Testis (tissue), 2 donors: ENCODE measurements at regions not wholly inside any gene's neighbourhood (a gene's known extent, or its start where the extent isn't known, plus 50 kb on each side); places are given as distances from the start of the nearest gene placed in this dataset.

Source experiments
- DNase-seq: peaks from one replicate; pipeline ENCODE4 v3.0.0-alpha.2; 2019
- H3K27ac ChIP-seq, 2 donors: fragments of 200-600 bp; sonication (generic); one replicate each; pipeline ENCODE4 v1.5.1; 2019
- H3K27me3 ChIP-seq: fragments of 200-600 bp; sonication (generic); one replicate; pipeline ENCODE4 v1.5.1; 2019
- H3K36me3 ChIP-seq: fragments of 200-600 bp; sonication (generic); one replicate; pipeline ENCODE4 v1.5.1; 2017; ENCODE audit warnings: low read depth; ENCODE audit errors: missing control alignments
- H3K4me1 ChIP-seq: fragments of 200-600 bp; sonication (generic); one replicate; pipeline ENCODE4 v1.5.1; 2019
- H3K4me3 ChIP-seq, 2 donors: fragments of 200-600 bp; sonication (generic); one replicate each; pipeline ENCODE4 v1.5.1; 2017 to 2019
- H3K9me3 ChIP-seq: fragments of 200-600 bp; sonication (generic); one replicate; pipeline ENCODE4 v1.5.1; 2017
- POLR2A ChIP-seq: fragments of 450-650 bp; IDR thresholded peaks from one replicate; pipeline ENCODE4 v1.6.1; 2017; ENCODE audit warnings: antibody characterized with exemption, mild to moderate bottlenecking, moderate library complexity
- WGBS, 2 donors: methylation state at CpG; one replicate each; pipeline ENCODE4 v1.1.5; 2018; 5-methylcytosine and 5-hydroxymethylcytosine counted together
- intact Hi-C: fragments of 100-400 bp; cut with DNase I; formaldehyde crosslinking; loops from one replicate; pipeline ENCODE4 v1.15.1; 2023; ENCODE audit warnings: low total_unique reads
- TF ChIP-seq, protein P1 (sequence below), 3 experiments: fragments of 450-650 bp in 2 of 3; fragments of 200-600 bp in 1 of 3; sonication (generic) in 1 of 3; IDR thresholded peaks; one replicate each; pipeline ENCODE4 v1.5.1; 2016 to 2019; ENCODE audit warnings: antibody characterized with exemption in 3 of 3, mild to moderate bottlenecking in 2 of 3, moderate library complexity in 1 of 3

DNA sequence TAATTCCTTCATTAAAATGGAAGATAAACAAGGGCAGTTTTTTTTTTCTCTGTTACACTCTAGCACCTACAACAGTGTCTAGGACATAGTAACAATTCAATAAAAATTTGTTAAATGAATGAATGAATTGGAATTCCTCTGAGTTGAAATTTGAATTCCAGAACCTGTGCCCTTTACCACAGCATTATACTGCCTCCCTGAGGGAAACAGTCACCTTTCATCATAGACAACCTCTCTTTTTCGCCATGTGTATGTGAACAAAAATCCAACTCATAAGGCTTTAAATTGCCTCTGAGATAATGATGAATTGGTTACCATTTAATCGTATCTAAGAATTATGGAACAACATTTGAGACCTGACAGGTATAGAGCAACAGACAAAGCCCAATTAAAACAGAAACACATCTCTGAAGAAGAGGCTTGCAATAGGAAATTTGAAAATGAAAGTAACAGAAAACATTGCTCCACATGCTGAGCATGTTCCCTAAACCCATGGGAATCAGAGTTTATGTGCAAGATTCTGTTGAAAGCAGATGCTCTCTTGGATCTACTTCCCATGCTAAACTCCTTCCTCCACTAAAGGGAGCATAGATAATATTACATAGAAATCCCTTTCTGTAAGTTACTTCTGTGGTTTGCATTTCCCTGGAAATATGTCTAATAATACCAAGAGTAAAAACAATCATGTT lies 657.8 kb downstream of the GALC start:
- Histone ChIP-seq H3K36me3 (no peaks in the 10 kb centered on the region), H3K4me1 (no peaks in the 10 kb centered on the region), H3K4me3 (no peak overlapping the region), H3K27ac (no peak overlapping the region), H3K27me3 (no peaks in the 10 kb centered on the region), H3K9me3 (no peaks in the 10 kb centered on the region)
- intact Hi-C loops: no loop called here
- WGBS, 2 donors: 83 to 84% methylated on average over 2 of the region's 2 CpGs
- TF ChIP-seq POLR2A: no peak
- TF ChIP-seq, protein P1, sequence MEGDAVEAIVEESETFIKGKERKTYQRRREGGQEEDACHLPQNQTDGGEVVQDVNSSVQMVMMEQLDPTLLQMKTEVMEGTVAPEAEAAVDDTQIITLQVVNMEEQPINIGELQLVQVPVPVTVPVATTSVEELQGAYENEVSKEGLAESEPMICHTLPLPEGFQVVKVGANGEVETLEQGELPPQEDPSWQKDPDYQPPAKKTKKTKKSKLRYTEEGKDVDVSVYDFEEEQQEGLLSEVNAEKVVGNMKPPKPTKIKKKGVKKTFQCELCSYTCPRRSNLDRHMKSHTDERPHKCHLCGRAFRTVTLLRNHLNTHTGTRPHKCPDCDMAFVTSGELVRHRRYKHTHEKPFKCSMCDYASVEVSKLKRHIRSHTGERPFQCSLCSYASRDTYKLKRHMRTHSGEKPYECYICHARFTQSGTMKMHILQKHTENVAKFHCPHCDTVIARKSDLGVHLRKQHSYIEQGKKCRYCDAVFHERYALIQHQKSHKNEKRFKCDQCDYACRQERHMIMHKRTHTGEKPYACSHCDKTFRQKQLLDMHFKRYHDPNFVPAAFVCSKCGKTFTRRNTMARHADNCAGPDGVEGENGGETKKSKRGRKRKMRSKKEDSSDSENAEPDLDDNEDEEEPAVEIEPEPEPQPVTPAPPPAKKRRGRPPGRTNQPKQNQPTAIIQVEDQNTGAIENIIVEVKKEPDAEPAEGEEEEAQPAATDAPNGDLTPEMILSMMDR (IDR thresholded peaks at IDR 0.05): no peak
- DNase-seq: no peak

DNA sequence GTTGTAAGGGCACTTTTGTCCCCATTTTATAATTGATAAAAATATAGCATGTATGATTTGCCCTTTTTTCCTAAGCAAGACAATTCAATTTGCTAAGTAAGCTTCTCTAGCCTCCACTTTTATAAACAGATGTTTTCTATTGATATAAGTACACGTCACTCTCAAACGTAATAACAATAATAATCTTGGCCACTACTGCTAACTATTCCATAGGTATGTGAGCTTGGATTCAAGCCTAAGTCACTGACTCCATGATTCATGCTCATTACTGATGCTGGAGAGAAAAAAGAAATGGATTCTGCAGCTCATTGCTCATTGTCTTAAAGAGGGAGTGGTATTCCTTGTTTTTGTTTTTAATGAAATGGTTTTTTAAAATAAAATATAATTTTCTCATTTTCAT lies 661.0 kb downstream of the GALC start:
- no peaks in the 10 kb centered on the region for H3K4me1 ChIP-seq
- no peaks in the 10 kb centered on the region for H3K36me3 ChIP-seq
- intact Hi-C loops: no loop called here
- no peaks in the 10 kb centered on the region for H3K9me3 ChIP-seq
- H3K27me3 ChIP-seq: no peaks in the 10 kb centered on the region
- 51 to 62% methylated on average over 2 of the region's 2 CpGs for WGBS, 2 donors
- DNase-seq: no peak
- H3K4me3 ChIP-seq: no peak overlapping the region
- H3K27ac ChIP-seq: no peak overlapping the region
- TF ChIP-seq, protein P1 (IDR thresholded peaks at IDR 0.05): no peak
- TF ChIP-seq POLR2A: no peak

DNA sequence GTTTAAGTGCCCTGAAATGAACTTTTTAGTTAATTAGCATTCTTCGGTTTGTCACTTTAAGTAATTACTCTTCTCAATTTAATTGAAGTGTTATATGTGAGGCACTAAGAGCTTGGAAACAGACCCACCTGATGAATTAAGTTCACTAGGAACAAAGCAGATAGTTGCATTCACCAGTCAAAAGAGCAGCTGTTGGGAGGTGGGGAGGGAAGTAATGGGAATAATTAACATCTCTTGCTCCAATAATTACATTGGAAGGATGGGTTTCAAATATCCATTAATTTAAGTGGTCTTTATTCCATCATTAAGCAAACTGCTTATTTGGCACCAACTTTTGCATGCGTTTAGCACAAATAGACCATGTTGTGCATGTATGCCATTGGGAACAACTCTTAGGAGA lies 667.2 kb downstream of the GALC start:
- no peak for DNase-seq
- H3K36me3 ChIP-seq: no peaks in the 10 kb centered on the region

DNA sequence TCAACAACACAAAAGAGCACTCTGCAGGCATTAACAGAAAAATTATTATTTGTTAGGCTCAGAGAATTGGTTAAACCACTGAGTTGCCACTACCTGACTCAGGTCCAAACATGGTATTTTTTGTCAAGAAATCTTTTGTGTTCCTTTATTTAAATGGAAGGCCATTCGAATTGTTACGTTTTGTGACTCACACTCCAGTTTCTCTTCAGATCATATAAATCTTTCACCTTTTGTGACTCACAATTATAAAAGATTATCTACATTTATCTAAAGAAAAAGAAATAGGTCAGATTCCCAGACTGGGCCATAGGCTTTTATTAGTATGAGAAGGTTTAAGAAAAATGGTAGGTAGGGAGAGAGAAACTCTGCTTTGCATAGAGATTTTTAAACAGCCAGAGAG lies 669.8 kb downstream of the GALC start:
- H3K4me1 ChIP-seq: no peaks in the 10 kb centered on the region
- H3K36me3 ChIP-seq: no peaks in the 10 kb centered on the region
- intact Hi-C loops: no loop called here
- no peak overlapping the region for H3K27ac ChIP-seq
- H3K27me3 ChIP-seq: no peaks in the 10 kb centered on the region
- no peaks in the 10 kb centered on the region for H3K9me3 ChIP-seq
- H3K4me3 ChIP-seq: no peak overlapping the region
- no peak for DNase-seq
- 92 to 93% methylated on average over 2 of the region's 2 CpGs for WGBS, 2 donors
- TF ChIP-seq, protein P1 (IDR thresholded peaks at IDR 0.05): no peak
- TF ChIP-seq POLR2A: no peak

More for the DNA sequence above, 667.2 kb downstream of the GALC start:
- H3K9me3 ChIP-seq: no peaks in the 10 kb centered on the region
- no peak overlapping the region for H3K27ac ChIP-seq
- H3K4me3 ChIP-seq: no peak overlapping the region
- WGBS, 2 donors: 50 to 56% methylated on average over 2 of the region's 2 CpGs
- no peaks in the 10 kb centered on the region for H3K4me1 ChIP-seq
- no peak for TF ChIP-seq POLR2A
- TF ChIP-seq, protein P1 (IDR thresholded peaks at IDR 0.05): no peak
- intact Hi-C loops: no loop called here
- no peaks in the 10 kb centered on the region for H3K27me3 ChIP-seq

DNA sequence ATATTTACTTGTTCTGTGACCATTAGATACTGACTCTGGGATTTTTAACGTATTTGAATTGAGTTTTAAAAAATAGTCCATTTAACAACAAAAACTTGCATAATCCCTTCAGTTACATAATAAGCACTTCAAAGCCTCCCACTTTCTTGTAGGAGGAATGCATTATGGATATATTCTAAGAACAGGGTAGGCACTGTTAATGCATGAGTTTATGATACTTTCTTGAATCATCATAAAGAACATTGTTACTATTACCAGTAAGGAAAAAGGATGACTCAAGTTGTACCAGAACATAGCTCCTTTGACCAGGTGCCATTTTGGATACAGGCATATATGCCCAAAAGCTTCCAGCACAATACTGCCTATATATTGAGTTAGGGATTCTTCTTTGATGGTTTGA lies 671.4 kb downstream of the GALC start:
- Histone ChIP-seq H3K27ac (no peak overlapping the region), H3K4me3 (no peak overlapping the region), H3K4me1 (no peaks in the 10 kb centered on the region), H3K9me3 (no peaks in the 10 kb centered on the region), H3K27me3 (no peaks in the 10 kb centered on the region), H3K36me3 (no peaks in the 10 kb centered on the region)
- DNase-seq: no peak
- TF ChIP-seq, protein P1 (IDR thresholded peaks at IDR 0.05): no peak
- no peak for TF ChIP-seq POLR2A
- 71 to 81% methylated on average over 1 of the region's 1 CpG for WGBS, 2 donors
- intact Hi-C loops: no loop called here
